ENCODE measurements at regions not wholly inside any gene's neighbourhood (a gene's known extent, or its start where the extent isn't known, plus 50 kb on each side); places are given as distances from the start of the nearest gene placed in this dataset.

- WGBS (ENCODE audit: insufficient coverage, low coverage, low lambda C conversion rate, missing lambda C conversion rate) = 75% methylated on average over 1 of the region's 1 CpG
- ATAC-seq (no peak), DNase-seq (no peak)
- Histone ChIP-seq H3K4me1 (no peaks in the 10 kb centered on the region), H3K4me3 (no peak overlapping the region), H3K36me3 (no peaks in the 10 kb centered on the region), H3K27me3 (no peaks in the 10 kb centered on the region), H3K27ac (no peak overlapping the region), H3K9me3 (no peaks in the 10 kb centered on the region)
- TF ChIP-seq, protein P1, sequence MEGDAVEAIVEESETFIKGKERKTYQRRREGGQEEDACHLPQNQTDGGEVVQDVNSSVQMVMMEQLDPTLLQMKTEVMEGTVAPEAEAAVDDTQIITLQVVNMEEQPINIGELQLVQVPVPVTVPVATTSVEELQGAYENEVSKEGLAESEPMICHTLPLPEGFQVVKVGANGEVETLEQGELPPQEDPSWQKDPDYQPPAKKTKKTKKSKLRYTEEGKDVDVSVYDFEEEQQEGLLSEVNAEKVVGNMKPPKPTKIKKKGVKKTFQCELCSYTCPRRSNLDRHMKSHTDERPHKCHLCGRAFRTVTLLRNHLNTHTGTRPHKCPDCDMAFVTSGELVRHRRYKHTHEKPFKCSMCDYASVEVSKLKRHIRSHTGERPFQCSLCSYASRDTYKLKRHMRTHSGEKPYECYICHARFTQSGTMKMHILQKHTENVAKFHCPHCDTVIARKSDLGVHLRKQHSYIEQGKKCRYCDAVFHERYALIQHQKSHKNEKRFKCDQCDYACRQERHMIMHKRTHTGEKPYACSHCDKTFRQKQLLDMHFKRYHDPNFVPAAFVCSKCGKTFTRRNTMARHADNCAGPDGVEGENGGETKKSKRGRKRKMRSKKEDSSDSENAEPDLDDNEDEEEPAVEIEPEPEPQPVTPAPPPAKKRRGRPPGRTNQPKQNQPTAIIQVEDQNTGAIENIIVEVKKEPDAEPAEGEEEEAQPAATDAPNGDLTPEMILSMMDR (IDR thresholded peaks at IDR 0.05) = no peak
- TF ChIP-seq POLR2A (IDR thresholded peaks at IDR 0.05) = no peak
- intact Hi-C loops (cut with DNase I) = no loop called here
Measured at GRCh38 chr3:117417411-117417810, 707.8 kb downstream of the TUSC7 start.

DNA sequence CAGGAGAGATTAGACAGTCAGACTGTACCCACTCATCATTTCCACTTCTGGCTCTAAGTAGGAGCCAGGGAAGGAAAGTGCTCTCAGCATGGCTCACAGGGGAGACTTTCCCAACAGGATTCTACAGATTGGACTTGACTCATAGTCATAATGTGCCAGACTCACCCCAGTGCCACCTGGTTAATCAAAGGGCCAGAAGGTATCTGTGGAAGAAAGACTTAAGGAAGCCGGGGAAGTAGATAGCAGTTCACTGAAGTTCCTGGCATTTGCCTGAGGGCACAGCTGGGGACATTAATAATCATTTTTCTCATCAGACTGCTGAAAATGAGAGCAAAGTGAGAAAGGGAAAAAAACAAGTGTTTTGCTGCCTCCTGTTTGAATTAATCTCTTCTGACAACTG is 717.5 kb downstream of the TUSC7 start:
- Histone ChIP-seq H3K27ac (no peak overlapping the region), H3K4me1 (no peaks in the 10 kb centered on the region), H3K27me3 (no peaks in the 10 kb centered on the region), H3K36me3 (no peaks in the 10 kb centered on the region), H3K4me3 (no peak overlapping the region), H3K9me3 (no peaks in the 10 kb centered on the region)
- WGBS (ENCODE audit: insufficient coverage, low coverage, low lambda C conversion rate, missing lambda C conversion rate) = 80% methylated on average over 1 of the region's 1 CpG
- TF ChIP-seq POLR2A (IDR thresholded peaks at IDR 0.05) = no peak
- TF ChIP-seq, protein P1 (IDR thresholded peaks at IDR 0.05) = no peak
- intact Hi-C loops (cut with DNase I) = no loop called here
- DNase-seq (no peak), ATAC-seq (no peak)

- WGBS (ENCODE audit: insufficient coverage, low coverage, low lambda C conversion rate, missing lambda C conversion rate) = 56% methylated on average over 1 of the region's 1 CpG
- intact Hi-C loops (cut with DNase I) = no loop called here
- Histone ChIP-seq H3K4me3 (no peak overlapping the region), H3K4me1 (no peaks in the 10 kb centered on the region), H3K9me3 (no peaks in the 10 kb centered on the region), H3K27me3 (no peaks in the 10 kb centered on the region), H3K27ac (no peak overlapping the region), H3K36me3 (no peaks in the 10 kb centered on the region)
- DNase-seq (no peak), ATAC-seq (no peak)
- no peak for TF ChIP-seq POLR2A (IDR thresholded peaks at IDR 0.05)
- TF ChIP-seq, protein P1 (IDR thresholded peaks at IDR 0.05) = no peak
Measured at GRCh38 chr3:117433427-117433826, 723.8 kb downstream of the TUSC7 start.

GRCh38 chr3:117434661-117435412 is 725.3 kb downstream of the TUSC7 start:
- Histone ChIP-seq H3K36me3 (no peaks in the 10 kb centered on the region), H3K27ac (no peak overlapping the region), H3K4me3 (no peak overlapping the region), H3K27me3 (no peaks in the 10 kb centered on the region), H3K4me1 (no peaks in the 10 kb centered on the region), H3K9me3 (no peaks in the 10 kb centered on the region)
- ATAC-seq = no peak
- intact Hi-C loops (cut with DNase I) = no loop called here
- no peak for TF ChIP-seq POLR2A (IDR thresholded peaks at IDR 0.05)
- TF ChIP-seq, protein P1 (IDR thresholded peaks at IDR 0.05) = no peak
- no peak for DNase-seq

GRCh38 chr3:117435506-117435905 is 725.9 kb downstream of the TUSC7 start:
- H3K4me1 ChIP-seq = no peaks in the 10 kb centered on the region
- DNase-seq (no peak), ATAC-seq (no peak)
- no peak overlapping the region for H3K27ac ChIP-seq
- H3K36me3 ChIP-seq = no peaks in the 10 kb centered on the region
- intact Hi-C loops (cut with DNase I) = no loop called here
- no peaks in the 10 kb centered on the region for H3K9me3 ChIP-seq
- H3K27me3 ChIP-seq = no peaks in the 10 kb centered on the region
- H3K4me3 ChIP-seq = no peak overlapping the region
- TF ChIP-seq, protein P1 (IDR thresholded peaks at IDR 0.05) = no peak
- TF ChIP-seq POLR2A (IDR thresholded peaks at IDR 0.05) = no peak
- WGBS (ENCODE audit: insufficient coverage, low coverage, low lambda C conversion rate, missing lambda C conversion rate) = 68% methylated on average over 6 of the region's 6 CpGs

All from right lobe of liver (tissue), 6 donors.